H9 (cell line): ENCODE measurements at regions not wholly inside any gene's neighbourhood (a gene's known extent, or its start where the extent isn't known, plus 50 kb on each side); places are given as distances from the start of the nearest gene placed in this dataset.

ENCODE experiments used
- DNase-seq: peaks from one replicate; pipeline ENCODE4 v3.0.0-alpha.2; 2017
- H2AFZ ChIP-seq: one replicate; pipeline ENCODE4 v1.6.1; 2013; ENCODE audit warnings: mild to moderate bottlenecking, low read length, control low read depth, moderate library complexity
- H2AK5ac ChIP-seq: 2 replicates; pipeline ENCODE4 v1.6.1; 2013; ENCODE audit warnings: low read length, control low read depth, mixed read lengths; ENCODE audit not compliant: insufficient read length
- H2BK120ac ChIP-seq: one replicate; pipeline ENCODE4 v1.6.1; 2013; ENCODE audit warnings: low read depth, mild to moderate bottlenecking, low read length, control low read depth, inconsistent platforms; ENCODE audit not compliant: poor library complexity, severe bottlenecking
- H2BK12ac ChIP-seq: 2 replicates; pipeline ENCODE4 v1.6.1; 2013; ENCODE audit warnings: low read length, control low read depth, mixed read lengths, low read depth; ENCODE audit not compliant: insufficient read length
- H2BK15ac ChIP-seq: 2 replicates; pipeline ENCODE4 v1.6.1; 2013; ENCODE audit warnings: low read depth, low read length, control low read depth
- H2BK20ac ChIP-seq: one replicate; pipeline ENCODE4 v1.6.1; 2013; ENCODE audit warnings: low read depth, mild to moderate bottlenecking, low read length, control low read depth, inconsistent platforms; ENCODE audit not compliant: poor library complexity, severe bottlenecking
- H2BK5ac ChIP-seq: 2 replicates; pipeline ENCODE4 v1.6.1; 2013; ENCODE audit warnings: low read length, control low read depth, mixed read lengths; ENCODE audit not compliant: insufficient read length
- H3K14ac ChIP-seq: 2 replicates; pipeline ENCODE4 v1.6.1; 2013; ENCODE audit warnings: low read length, control low read depth; ENCODE audit not compliant: insufficient read depth
- H3K18ac ChIP-seq: 2 replicates; pipeline ENCODE4 v1.6.1; 2013; ENCODE audit warnings: low read depth, mild to moderate bottlenecking, mixed read lengths, low read length, control low read depth; ENCODE audit not compliant: insufficient read length
- H3K23ac ChIP-seq: 2 replicates; pipeline ENCODE4 v1.6.1; 2013; ENCODE audit warnings: low read length, control low read depth, mixed read lengths, low read depth; ENCODE audit not compliant: insufficient read length
- H3K23me2 ChIP-seq: 2 replicates; pipeline ENCODE4 v1.6.1; 2013; ENCODE audit warnings: low read depth, mild to moderate bottlenecking, mixed read lengths, low read length, control low read depth; ENCODE audit not compliant: insufficient read length, poor library complexity, severe bottlenecking
- H3K27ac ChIP-seq: 2 replicates; pipeline ENCODE4 v1.5.1; 2013; ENCODE audit warnings: low read length, control low read depth, mixed read lengths, low read depth; ENCODE audit not compliant: insufficient read length
- H3K27me3 ChIP-seq: 2 replicates; pipeline ENCODE4 v1.6.1; 2013; ENCODE audit warnings: low read length, control low read depth, inconsistent platforms; ENCODE audit not compliant: insufficient read depth
- H3K4ac ChIP-seq: 2 replicates; pipeline ENCODE4 v1.6.1; 2013; ENCODE audit warnings: low read depth, mild to moderate bottlenecking, control low read depth, inconsistent platforms, low read length, moderate library complexity
- H3K4me1 ChIP-seq: 2 replicates; pipeline ENCODE4 v1.6.1; 2013; ENCODE audit warnings: low read length, control low read depth, inconsistent platforms; ENCODE audit not compliant: insufficient read depth
- H3K4me2 ChIP-seq: 2 replicates; pipeline ENCODE4 v1.6.1; 2013; ENCODE audit warnings: low read length, control low read depth, mixed read lengths; ENCODE audit not compliant: insufficient read length, insufficient read depth
- H3K56ac ChIP-seq: 2 replicates; pipeline ENCODE4 v1.6.1; 2013; ENCODE audit warnings: low read depth, mild to moderate bottlenecking, mixed read lengths, low read length, control low read depth; ENCODE audit not compliant: insufficient read length
- H3K79me1 ChIP-seq: 2 replicates; pipeline ENCODE4 v1.6.1; 2013; ENCODE audit warnings: low read depth, mild to moderate bottlenecking, moderate library complexity, low read length, control low read depth, inconsistent platforms; ENCODE audit not compliant: insufficient read depth, poor library complexity, severe bottlenecking
- H3K79me2 ChIP-seq: 2 replicates; pipeline ENCODE4 v1.6.1; 2013; ENCODE audit warnings: low read length, control low read depth, inconsistent platforms; ENCODE audit not compliant: insufficient read depth
- H3K9ac ChIP-seq: 2 replicates; pipeline ENCODE4 v1.6.1; 2013; ENCODE audit warnings: low read length, control low read depth, mixed read lengths; ENCODE audit not compliant: insufficient read length; ENCODE audit errors: extremely low read depth
- H3K9me3 ChIP-seq: one replicate; pipeline ENCODE4 v1.6.1; 2013; ENCODE audit warnings: low read depth, low read length, inconsistent platforms; ENCODE audit not compliant: control insufficient read depth
- H3T11ph ChIP-seq: one replicate; pipeline ENCODE4 v1.6.1; 2013; ENCODE audit warnings: mild to moderate bottlenecking, low read length, control low read depth, inconsistent platforms
- H4K20me1 ChIP-seq: one replicate; pipeline ENCODE4 v1.6.1; 2013; ENCODE audit not compliant: control insufficient read depth, insufficient read length, insufficient read depth
- H4K5ac ChIP-seq: 2 replicates; pipeline ENCODE4 v1.6.1; 2013; ENCODE audit warnings: low read depth, mild to moderate bottlenecking, mixed read lengths, low read length, control low read depth; ENCODE audit not compliant: insufficient read length
- H4K8ac ChIP-seq: replicated peaks from 2 replicates; pipeline ENCODE4 v1.6.1; 2013; ENCODE audit warnings: low read length, control low read depth, mixed read lengths, low read depth; ENCODE audit not compliant: insufficient read length
- H4K91ac ChIP-seq: 2 replicates; pipeline ENCODE4 v1.6.1; 2013; ENCODE audit warnings: low read depth, mild to moderate bottlenecking, moderate library complexity, mixed read lengths, low read length, control low read depth; ENCODE audit not compliant: insufficient read length
- H3K27ac Mint-ChIP-seq, 3 experiments: 2 replicates in 2 of 3; 3 replicates in 1 of 3; pipeline ENCODE4 v1.8.0; 2020 to 2021; ENCODE audit warnings: mixed read lengths in 3 of 3, mild to moderate bottlenecking in 1 of 3, moderate library complexity in 1 of 3
- H3K27me3 Mint-ChIP-seq: 2 replicates; pipeline ENCODE4 v1.8.0; 2021; ENCODE audit warnings: low read depth, mild to moderate bottlenecking, moderate library complexity, mixed read lengths
- H3K36me3 Mint-ChIP-seq, 3 experiments: 2 replicates in 2 of 3; 3 replicates in 1 of 3; pipeline ENCODE4 v1.8.0; 2020 to 2021; ENCODE audit warnings: low read depth in 3 of 3, mixed read lengths in 3 of 3; ENCODE audit not compliant: insufficient read depth in 1 of 3
- H3K4me1 Mint-ChIP-seq, 2 experiments: 2 replicates each; pipeline ENCODE4 v1.8.0; 2020; ENCODE audit warnings: mixed read lengths in 2 of 2
- H3K4me3 Mint-ChIP-seq, 2 experiments: 2 replicates in 1 of 2; 3 replicates in 1 of 2; pipeline ENCODE4 v1.8.0; 2020 to 2021; ENCODE audit warnings: mild to moderate bottlenecking in 2 of 2, mixed read lengths in 2 of 2, moderate library complexity in 1 of 2
- H3K9me3 Mint-ChIP-seq, 2 experiments: 2 replicates in 1 of 2; 3 replicates in 1 of 2; pipeline ENCODE4 v1.8.0; 2020; ENCODE audit warnings: mild to moderate bottlenecking in 2 of 2, mixed read lengths in 2 of 2, moderate library complexity in 1 of 2
- WGBS: extraction: QIAGEN DNeasy Blood & Tissue Kit; methylation state at CpG from one replicate; pipeline ENCODE4 v1.1.7; 2013; ENCODE audit warnings: missing lambda C conversion rate, low lambda C conversion rate, mixed read lengths; ENCODE audit not compliant: insufficient read length; ENCODE audit errors: extremely low coverage; 5-methylcytosine and 5-hydroxymethylcytosine counted together
- TF ChIP-seq, protein P1 (sequence below): fragments of 200-600 bp; sonication (generic); conservative IDR thresholded peaks from 3 replicates; pipeline ENCODE4 v1.8.0; 2021; ENCODE audit warnings: antibody characterized with exemption, mild to moderate bottlenecking

DNA sequence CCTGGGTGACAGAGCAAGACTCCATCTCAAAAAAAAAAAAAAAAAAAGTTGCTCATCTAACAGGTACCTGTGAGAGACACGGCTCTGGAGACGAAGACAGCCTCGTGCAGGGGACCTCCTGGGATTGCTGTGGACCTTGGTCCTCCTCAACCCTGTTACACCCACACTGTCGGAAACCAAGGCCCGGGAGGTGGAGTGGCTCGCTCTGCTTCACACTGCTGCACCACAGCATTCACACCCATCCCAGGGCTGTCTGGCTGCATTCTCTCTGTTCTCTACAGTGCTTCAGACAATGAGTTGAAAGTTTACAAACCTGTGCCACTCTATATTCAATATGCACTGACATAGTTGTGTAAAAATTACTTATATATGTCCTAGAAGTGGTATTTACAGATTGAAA lies 101.0 kb upstream of the TNS3 start:
- H3K18ac ChIP-seq = no peak overlapping the region
- H4K91ac ChIP-seq = no peak overlapping the region
- Mint-ChIP-seq H3K9me3 (no peaks in the 10 kb centered on the region), H3K4me3 (no peak overlapping the region), H3K27ac (no peak overlapping the region), H3K36me3 (peaks cover 0 to under 1% (median 0%) of the 10 kb centered on the region in 3 experiments; a peak in 2 of 7 replicates), H3K4me1 (peaks cover 30 to 43% of the 10 kb centered on the region in 2 experiments), H3K27me3 (peaks cover 2% of the 10 kb centered on the region; the same call in 1 of the 2 replicates)
- H3K4me2 ChIP-seq = no peak overlapping the region
- H3K27me3 ChIP-seq = no peaks in the 10 kb centered on the region
- H4K5ac ChIP-seq = no peak overlapping the region
- H3K23ac ChIP-seq = no peak overlapping the region
- no peaks in the 10 kb centered on the region for H4K20me1 ChIP-seq
- no peak overlapping the region for H4K8ac ChIP-seq
- H3K79me1 ChIP-seq = no peaks in the 10 kb centered on the region
- peaks cover 10% of the 10 kb centered on the region; the same call in 1 of the 2 replicates for H3K4me1 ChIP-seq
- no CpG with 5 or more reads among the region's 6 CpGs for WGBS
- no peak overlapping the region for H3K9ac ChIP-seq
- H2BK20ac ChIP-seq = no peak overlapping the region
- no peak for DNase-seq
- no peak overlapping the region for H2BK12ac ChIP-seq
- no peak overlapping the region for H3K4ac ChIP-seq
- TF ChIP-seq, protein P1, sequence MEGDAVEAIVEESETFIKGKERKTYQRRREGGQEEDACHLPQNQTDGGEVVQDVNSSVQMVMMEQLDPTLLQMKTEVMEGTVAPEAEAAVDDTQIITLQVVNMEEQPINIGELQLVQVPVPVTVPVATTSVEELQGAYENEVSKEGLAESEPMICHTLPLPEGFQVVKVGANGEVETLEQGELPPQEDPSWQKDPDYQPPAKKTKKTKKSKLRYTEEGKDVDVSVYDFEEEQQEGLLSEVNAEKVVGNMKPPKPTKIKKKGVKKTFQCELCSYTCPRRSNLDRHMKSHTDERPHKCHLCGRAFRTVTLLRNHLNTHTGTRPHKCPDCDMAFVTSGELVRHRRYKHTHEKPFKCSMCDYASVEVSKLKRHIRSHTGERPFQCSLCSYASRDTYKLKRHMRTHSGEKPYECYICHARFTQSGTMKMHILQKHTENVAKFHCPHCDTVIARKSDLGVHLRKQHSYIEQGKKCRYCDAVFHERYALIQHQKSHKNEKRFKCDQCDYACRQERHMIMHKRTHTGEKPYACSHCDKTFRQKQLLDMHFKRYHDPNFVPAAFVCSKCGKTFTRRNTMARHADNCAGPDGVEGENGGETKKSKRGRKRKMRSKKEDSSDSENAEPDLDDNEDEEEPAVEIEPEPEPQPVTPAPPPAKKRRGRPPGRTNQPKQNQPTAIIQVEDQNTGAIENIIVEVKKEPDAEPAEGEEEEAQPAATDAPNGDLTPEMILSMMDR = no peak
- H3K9me3 ChIP-seq = no peaks in the 10 kb centered on the region
- H2AFZ ChIP-seq = no peak overlapping the region
- no peak overlapping the region for H3T11ph ChIP-seq
- H2BK15ac ChIP-seq = no peak overlapping the region
- H3K56ac ChIP-seq = no peak overlapping the region
- no peaks in the 10 kb centered on the region for H3K79me2 ChIP-seq
- no peak overlapping the region for H2AK5ac ChIP-seq
- no peaks in the 10 kb centered on the region for H3K23me2 ChIP-seq
- H3K27ac ChIP-seq = no peak overlapping the region
- no peak overlapping the region for H3K14ac ChIP-seq
- H2BK5ac ChIP-seq = no peak overlapping the region
- no peak overlapping the region for H2BK120ac ChIP-seq
